GM18505 (cell line): ENCODE measurements at regions not wholly inside any gene's neighbourhood (a gene's known extent, or its start where the extent isn't known, plus 50 kb on each side); places are given as distances from the start of the nearest gene placed in this dataset.

Experiments used
- ATAC-seq: cut with Tn5 transposase; IDR thresholded peaks from one replicate; pipeline ENCODE4 v1.9.1; 2021; ENCODE audit not compliant: unreplicated experiment
- POLR2A ChIP-seq: IDR thresholded peaks from 4 replicates; pipeline ENCODE4 v1.6.1; 2011; ENCODE audit warnings: borderline replicate concordance; ENCODE audit not compliant: insufficient read depth, insufficient read length; ENCODE audit errors: extremely low read depth

GRCh38 chr20:7371518-7372163 is 568.6 kb downstream of the HAO1 start:
- no peak for TF ChIP-seq POLR2A
- no peak for ATAC-seq

GRCh38 chr20:7375905-7376304 is 564.4 kb downstream of the HAO1 start:
- no peak for ATAC-seq
- no peak for TF ChIP-seq POLR2A

GRCh38 chr20:7378864-7379605 is 561.2 kb downstream of the HAO1 start:
- no peak for TF ChIP-seq POLR2A
- ATAC-seq, result no peak

GRCh38 chr20:7379621-7380220 is 560.5 kb downstream of the HAO1 start:
- no peak for ATAC-seq
- TF ChIP-seq POLR2A, result no peak

GRCh38 chr20:7383216-7383615 is 557.0 kb downstream of the HAO1 start:
- ATAC-seq, result no peak
- no peak for TF ChIP-seq POLR2A

GRCh38 chr20:7387638-7388193 is 552.5 kb downstream of the HAO1 start:
- ATAC-seq, result no peak
- TF ChIP-seq POLR2A, result no peak

- no peak for TF ChIP-seq POLR2A
- ATAC-seq, result no peak
Measured at GRCh38 chr20:7389216-7389615, 551.0 kb downstream of the HAO1 start.

- no peak for TF ChIP-seq POLR2A
Measured at GRCh38 chr20:7392542-7393206, 547.6 kb downstream of the HAO1 start.

GRCh38 chr20:7399114-7399513 is 541.1 kb downstream of the HAO1 start:
- TF ChIP-seq POLR2A, result no peak
- ATAC-seq, result no peak

More at GRCh38 chr20:7392542-7393206, 547.6 kb downstream of the HAO1 start:
- ATAC-seq, result no peak

- TF ChIP-seq POLR2A, result no peak
- ATAC-seq, result no peak
Measured at GRCh38 chr20:7399575-7399974, 540.7 kb downstream of the HAO1 start.

- ATAC-seq, result no peak
- no peak for TF ChIP-seq POLR2A
Measured at GRCh38 chr20:7406671-7407070, 533.6 kb downstream of the HAO1 start.

GRCh38 chr20:7410150-7410549 is 530.1 kb downstream of the HAO1 start:
- ATAC-seq, result no peak
- TF ChIP-seq POLR2A, result no peak

- no peak for TF ChIP-seq POLR2A
- no peak for ATAC-seq
Measured at GRCh38 chr20:7411075-7411474, 529.2 kb downstream of the HAO1 start.
